NCI-H2029 treated with DMSO at 0.1 percent for 48 hours (cell line): ENCODE measurements at regions not wholly inside any gene's neighbourhood (a gene's known extent, or its start where the extent isn't known, plus 50 kb on each side); places are given as distances from the start of the nearest gene placed in this dataset.
A peak's percentile ranks its signal among the peaks of the same experiment; 100 is the strongest.

Experiments used
- DNase-seq: peaks from one replicate; lab custom pipeline; 2025; lab: John Stamatoyannopoulos, UW

- no peak for DNase-seq
Measured at GRCh38 chr6:19037607-19038006, 650.5 kb downstream of the RNF144B start.

DNA sequence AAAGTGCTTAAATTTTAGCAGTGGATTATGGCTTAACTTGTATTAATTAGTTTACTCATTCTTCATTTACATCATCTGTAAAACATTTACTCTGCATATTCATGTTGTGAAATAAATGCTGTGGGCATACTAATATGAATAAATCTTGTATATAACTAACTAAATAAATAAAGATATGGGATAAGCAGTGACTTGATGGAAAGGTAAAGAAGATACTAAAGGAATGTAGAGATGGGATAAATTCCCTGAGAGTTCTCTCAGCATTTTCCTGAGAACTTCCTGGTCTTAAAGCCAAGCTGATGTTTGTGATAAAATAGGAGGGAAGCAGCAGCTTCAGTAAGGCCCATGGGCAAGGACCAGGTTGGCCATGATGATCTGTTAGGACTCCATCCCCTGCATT is 652.1 kb downstream of the RNF144B start:
- no peak for DNase-seq

DNA sequence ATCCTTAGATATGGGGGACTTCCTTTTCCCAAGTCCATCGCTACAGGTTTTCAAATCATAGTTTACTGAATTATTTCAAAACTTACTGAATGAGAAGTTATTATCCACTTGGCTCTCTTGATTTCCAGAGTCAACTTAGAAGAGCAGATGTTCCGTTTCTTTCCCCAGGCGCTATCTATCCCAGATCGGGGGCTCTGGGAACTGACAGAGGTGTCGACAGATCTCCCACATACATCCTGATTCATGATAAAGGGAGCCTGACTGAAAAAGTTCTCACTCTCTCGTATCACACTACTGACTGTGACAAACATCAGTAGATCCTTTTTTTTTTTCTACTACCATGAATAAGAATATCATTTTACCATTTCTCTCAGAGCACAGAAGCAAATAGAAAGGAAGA is 654.8 kb downstream of the RNF144B start:
- DNase-seq = no peak

DNA sequence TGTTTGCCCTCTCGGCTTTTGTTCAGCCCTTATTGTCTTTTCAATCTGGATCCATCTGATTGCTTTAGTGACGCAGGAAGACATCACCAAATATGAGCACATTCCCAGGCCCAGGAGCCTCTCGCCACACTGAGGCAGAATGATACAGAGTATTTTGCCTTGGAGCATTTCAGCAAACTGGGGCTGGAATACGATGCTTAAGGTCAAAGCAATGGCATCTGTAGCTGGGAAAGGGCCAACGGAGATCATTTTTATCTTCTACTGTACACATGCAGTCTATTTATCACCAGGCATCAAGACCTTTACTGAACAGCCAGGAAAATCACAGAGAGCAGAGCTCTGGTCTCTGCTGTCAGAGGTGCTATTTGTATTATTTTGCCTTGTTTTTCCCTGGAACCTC is 655.3 kb downstream of the RNF144B start:
- DNase-seq = no peak

- DNase-seq = no peak
Measured at GRCh38 chr6:19050765-19051164, 663.6 kb downstream of the RNF144B start.

GRCh38 chr6:19052219-19052618 is 665.1 kb downstream of the RNF144B start:
- no peak for DNase-seq

- no peak for DNase-seq
Measured at GRCh38 chr6:19059102-19059501, 672.0 kb downstream of the RNF144B start.

GRCh38 chr6:19067165-19067564 is 680.0 kb downstream of the RNF144B start:
- no peak for DNase-seq

DNA sequence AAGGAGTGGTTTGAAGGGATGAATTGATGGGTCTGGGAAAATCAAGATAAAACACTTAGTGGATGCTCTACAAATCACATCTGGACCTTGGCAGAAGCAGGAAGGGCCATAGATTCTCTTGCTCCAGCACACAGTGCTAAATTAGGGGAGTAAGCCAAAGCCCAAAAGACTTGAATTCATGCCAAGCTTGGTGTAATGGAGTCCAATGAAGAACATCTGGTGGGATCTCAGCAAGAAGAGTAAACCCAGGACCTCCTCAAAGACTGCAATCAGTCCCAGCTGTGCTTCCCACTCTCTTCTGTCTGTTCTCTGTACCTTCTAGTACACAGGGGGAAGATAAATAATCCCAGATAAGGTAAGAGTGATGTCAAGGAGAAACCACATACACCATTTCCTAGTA is 683.4 kb downstream of the RNF144B start:
- no peak for DNase-seq

DNA sequence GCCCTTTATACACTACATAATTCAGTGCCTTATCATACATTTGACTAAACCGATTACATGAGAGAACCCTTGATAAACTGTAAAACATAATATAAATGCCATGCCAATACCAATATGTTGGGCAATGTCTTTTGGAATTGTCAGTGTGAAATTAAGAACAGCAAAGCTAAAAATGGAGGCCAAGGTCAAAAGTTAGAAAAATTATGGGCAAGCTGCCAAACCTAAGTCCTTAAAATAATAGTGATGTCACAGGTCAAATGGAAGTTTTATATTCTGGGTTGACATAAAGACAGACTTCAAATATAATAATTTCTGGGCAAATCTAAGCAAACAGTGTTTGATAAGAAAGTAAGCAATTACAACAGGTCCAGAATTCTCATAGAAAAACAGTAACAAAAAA is 696.7 kb downstream of the RNF144B start:
- no peak for DNase-seq

GRCh38 chr6:19086480-19086879 is 699.3 kb downstream of the RNF144B start:
- DNase-seq = no peak

- DNase-seq = no peak
Measured at GRCh38 chr6:19087296-19087695, 700.1 kb downstream of the RNF144B start.

- no peak for DNase-seq
Measured at GRCh38 chr6:19087897-19088296, 700.7 kb downstream of the RNF144B start.

- no peak for DNase-seq
Measured at GRCh38 chr6:19100752-19101151, 713.6 kb downstream of the RNF144B start.

DNA sequence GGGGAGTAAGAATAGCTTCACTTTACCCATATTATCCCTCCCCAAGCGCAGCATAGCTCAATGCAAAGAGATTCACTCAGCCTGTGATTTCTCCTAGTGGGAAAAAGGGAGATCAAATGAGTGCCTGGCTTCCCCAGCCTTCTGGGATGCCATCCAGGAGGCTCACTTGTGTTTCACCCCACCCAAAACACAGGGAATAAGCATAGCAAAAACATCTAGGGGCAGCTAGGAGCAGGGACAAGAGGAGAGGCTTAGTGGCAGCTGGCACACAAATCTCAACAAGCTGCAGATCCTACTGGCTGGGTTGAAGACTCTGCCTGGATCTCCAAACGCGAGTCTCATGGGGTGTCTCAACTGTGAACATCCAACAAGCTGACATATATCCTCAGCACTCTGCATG is 715.8 kb downstream of the RNF144B start:
- DNase-seq = no peak

DNA sequence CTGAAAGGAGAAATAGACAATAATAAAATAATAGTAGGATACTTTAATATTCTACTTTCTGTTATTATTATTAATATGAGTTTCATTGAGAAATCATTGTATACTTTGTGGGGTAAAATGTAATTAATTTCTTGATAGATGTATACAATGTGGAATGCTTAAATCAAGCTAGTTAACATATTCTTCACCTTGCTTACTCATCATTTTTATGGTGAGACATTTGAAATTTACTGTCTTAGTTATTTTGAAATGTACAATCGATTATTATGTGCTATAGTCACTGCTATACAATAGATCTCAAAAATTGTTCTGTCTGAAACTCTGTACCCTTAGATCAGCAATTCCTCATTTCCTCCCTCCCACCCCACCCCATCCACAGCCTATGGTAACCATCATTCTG is 720.3 kb downstream of the RNF144B start:
- DNase-seq = no peak

GRCh38 chr6:19121521-19121920 is 715.6 kb upstream of the ID4 start:
- DNase-seq = no peak

- no peak for DNase-seq
Measured at GRCh38 chr6:19127081-19127480, 710.1 kb upstream of the ID4 start.

DNA sequence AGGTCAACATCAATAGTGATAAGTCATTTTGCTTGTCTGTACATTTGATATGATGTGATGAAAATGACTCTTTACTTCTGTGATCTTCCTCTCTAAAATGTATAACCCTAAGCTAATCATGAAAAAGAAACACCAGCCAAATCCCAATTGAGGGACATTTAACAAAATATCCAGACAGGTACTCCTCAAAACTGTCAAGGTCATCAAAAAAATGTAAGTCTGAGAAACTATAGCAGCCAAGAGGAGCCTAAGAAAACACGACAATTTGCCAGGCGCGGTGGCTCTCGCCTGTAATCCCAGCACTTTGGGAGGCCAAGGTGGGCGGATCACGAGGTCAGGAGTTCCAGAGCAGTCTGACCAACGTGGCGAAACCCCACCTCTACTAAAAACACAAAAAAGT is 708.5 kb upstream of the ID4 start:
- DNase-seq = no peak

DNA sequence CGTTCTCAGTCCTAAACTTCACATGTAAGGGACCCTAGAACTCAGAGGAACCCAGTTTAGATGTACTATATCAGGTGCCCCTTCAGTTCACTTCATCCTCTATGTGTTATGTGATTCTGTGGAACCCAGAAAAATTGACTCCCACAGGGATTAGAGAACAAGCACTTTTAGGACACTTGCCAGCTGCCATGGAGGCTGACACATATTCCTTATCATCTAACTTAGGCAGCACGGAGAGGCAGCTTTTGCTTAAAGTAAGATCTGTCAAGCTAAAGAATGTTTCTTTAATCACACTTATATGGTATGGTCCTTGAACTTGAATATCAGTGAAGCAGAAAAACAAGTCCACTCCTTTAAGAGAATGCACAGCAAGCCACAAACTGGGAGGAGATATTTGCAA is 701.5 kb upstream of the ID4 start:
- no peak for DNase-seq

- DNase-seq = peak; percentile 16
Measured at GRCh38 chr6:19137505-19137904, 699.7 kb upstream of the ID4 start.

DNA sequence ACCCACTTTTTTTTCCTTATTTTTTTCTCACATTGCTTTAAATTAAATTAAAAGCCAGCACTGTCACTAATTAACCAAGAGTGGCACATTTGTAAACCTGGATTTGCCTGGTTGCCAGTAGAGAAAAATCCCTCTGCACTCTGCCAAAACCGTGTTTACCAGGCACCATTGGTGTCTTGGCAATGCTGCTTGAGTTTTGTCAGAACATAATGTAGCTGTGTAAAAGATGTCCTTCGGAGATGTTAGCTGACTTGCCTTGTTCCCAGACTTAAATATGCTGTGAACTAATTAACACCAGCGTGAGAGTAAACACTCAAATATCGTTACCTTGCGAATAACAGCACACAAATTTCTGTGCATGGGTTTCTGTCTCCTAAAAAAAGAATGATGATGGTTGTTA is 694.9 kb upstream of the ID4 start:
- DNase-seq = no peak

GRCh38 chr6:19150307-19150706 is 686.9 kb upstream of the ID4 start:
- DNase-seq = no peak

GRCh38 chr6:19153270-19153980 is 683.7 kb upstream of the ID4 start:
- DNase-seq = no peak

- DNase-seq = no peak
Measured at GRCh38 chr6:19153981-19154295, 683.2 kb upstream of the ID4 start.
